MM.1S (cell line): ENCODE measurements at regions not wholly inside any gene's neighbourhood (a gene's known extent, or its start where the extent isn't known, plus 50 kb on each side); places are given as distances from the start of the nearest gene placed in this dataset.

Source experiments
- EZH2 ChIP-seq: fragments of 300-600 bp; sonication (generic); optimal IDR thresholded peaks from 2 replicates; pipeline ENCODE3; 2017; ENCODE audit warnings: low read depth, mild to moderate bottlenecking, antibody characterized with exemption, low read length, mixed read lengths
- EZH2phosphoT487 ChIP-seq: fragments of 300-600 bp; sonication (generic); IDR thresholded peaks from 2 replicates; pipeline ENCODE4 v1.6.1; 2018; ENCODE audit warnings: antibody characterized with exemption, low read length
- TF ChIP-seq, protein P1 (sequence below): fragments of 300-600 bp; sonication (generic); IDR thresholded peaks from 2 replicates; pipeline ENCODE4 v1.5.1; 2016; ENCODE audit warnings: antibody characterized with exemption, low read length, mixed read lengths

DNA sequence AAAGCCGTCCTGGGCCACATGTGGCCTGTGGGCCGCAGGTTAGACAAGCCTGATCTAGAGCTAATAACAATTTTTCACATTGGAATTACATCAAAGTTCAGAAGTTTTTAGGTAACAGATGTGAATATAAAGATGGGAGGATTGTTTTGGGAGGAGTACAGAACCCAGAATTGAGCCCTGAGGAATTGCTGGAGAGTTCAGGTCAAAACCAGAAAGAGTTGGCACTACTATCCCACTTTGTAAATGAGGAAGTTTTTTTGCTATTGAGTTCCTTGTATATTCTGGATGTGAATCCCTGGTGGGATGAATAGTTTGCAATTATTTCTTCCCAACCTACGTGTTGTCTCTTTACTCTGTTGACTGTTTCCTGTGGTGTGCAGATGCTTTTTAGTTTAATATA lies 109.5 kb upstream of the LIPC start:
- TF ChIP-seq, protein P1, sequence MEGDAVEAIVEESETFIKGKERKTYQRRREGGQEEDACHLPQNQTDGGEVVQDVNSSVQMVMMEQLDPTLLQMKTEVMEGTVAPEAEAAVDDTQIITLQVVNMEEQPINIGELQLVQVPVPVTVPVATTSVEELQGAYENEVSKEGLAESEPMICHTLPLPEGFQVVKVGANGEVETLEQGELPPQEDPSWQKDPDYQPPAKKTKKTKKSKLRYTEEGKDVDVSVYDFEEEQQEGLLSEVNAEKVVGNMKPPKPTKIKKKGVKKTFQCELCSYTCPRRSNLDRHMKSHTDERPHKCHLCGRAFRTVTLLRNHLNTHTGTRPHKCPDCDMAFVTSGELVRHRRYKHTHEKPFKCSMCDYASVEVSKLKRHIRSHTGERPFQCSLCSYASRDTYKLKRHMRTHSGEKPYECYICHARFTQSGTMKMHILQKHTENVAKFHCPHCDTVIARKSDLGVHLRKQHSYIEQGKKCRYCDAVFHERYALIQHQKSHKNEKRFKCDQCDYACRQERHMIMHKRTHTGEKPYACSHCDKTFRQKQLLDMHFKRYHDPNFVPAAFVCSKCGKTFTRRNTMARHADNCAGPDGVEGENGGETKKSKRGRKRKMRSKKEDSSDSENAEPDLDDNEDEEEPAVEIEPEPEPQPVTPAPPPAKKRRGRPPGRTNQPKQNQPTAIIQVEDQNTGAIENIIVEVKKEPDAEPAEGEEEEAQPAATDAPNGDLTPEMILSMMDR = no peak
- TF ChIP-seq EZH2 (no peak), EZH2phosphoT487 (no peak)
